Panc1 (cell line): ENCODE measurements at regions not wholly inside any gene's neighbourhood (a gene's known extent, or its start where the extent isn't known, plus 50 kb on each side); places are given as distances from the start of the nearest gene placed in this dataset.

ENCODE experiments used
- CTCF ChIP-seq: fragments of 450-650 bp; IDR thresholded peaks from 2 replicates; pipeline ENCODE4 v1.5.1; 2017; ENCODE audit warnings: mild to moderate bottlenecking
- TCF7L2 ChIP-seq: IDR thresholded peaks from 2 replicates; pipeline ENCODE4 v1.6.1; 2011; ENCODE audit warnings: mild to moderate bottlenecking, low read depth, low read length, inconsistent platforms

- TF ChIP-seq CTCF (no peak), TCF7L2 (no peak)
Measured at GRCh38 chr7:13235436-13235835, 548.0 kb downstream of the ARL4A start.
